Bronchial epithelial cell (primary cell): ENCODE measurements at regions not wholly inside any gene's neighbourhood (a gene's known extent, or its start where the extent isn't known, plus 50 kb on each side); places are given as distances from the start of the nearest gene placed in this dataset.

Experiments used
- DNase-seq: peaks from one replicate; pipeline ENCODE4 v3.0.0-alpha.2; 2010; ENCODE audit warnings: low read depth
- FAIRE-seq: peaks from 2 replicates; lab custom pipeline; 2011; peaks lifted over from hg19 to GRCh38; lab: Jason Lieb, UNC
- H3K27me3 ChIP-seq: 2 replicates; pipeline ENCODE4 v1.5.1; 2011; ENCODE audit warnings: low read length; ENCODE audit not compliant: control insufficient read depth, insufficient read depth
- H3K36me3 ChIP-seq: 2 replicates; pipeline ENCODE4 v1.5.1; 2011; ENCODE audit warnings: low read length; ENCODE audit not compliant: control insufficient read depth, insufficient read depth
- H3K4me3 ChIP-seq: 2 replicates; pipeline ENCODE4 v1.5.1; 2011; ENCODE audit warnings: mild to moderate bottlenecking, low read depth, low read length, control low read depth
- CTCF ChIP-seq: IDR thresholded peaks from 2 replicates; pipeline ENCODE4 v1.5.1; 2011; ENCODE audit warnings: mild to moderate bottlenecking, moderate library complexity, low read length, control low read depth, inconsistent platforms; ENCODE audit not compliant: insufficient read depth, severe bottlenecking

GRCh38 chr15:70354346-70354905, 256.7 kb upstream of the TLE3 start:
- H3K36me3 ChIP-seq, result no peaks in the 10 kb centered on the region
- DNase-seq (no peak), FAIRE-seq (no peak)
- no peak for TF ChIP-seq CTCF
- H3K4me3 ChIP-seq, result no peak overlapping the region
- peaks cover 24% of the 10 kb centered on the region for H3K27me3 ChIP-seq

- H3K36me3 ChIP-seq, result no peaks in the 10 kb centered on the region
- H3K4me3 ChIP-seq, result no peak overlapping the region
- DNase-seq, result no peak
- H3K27me3 ChIP-seq, result peaks cover 24% of the 10 kb centered on the region
- FAIRE-seq, result no peak
- TF ChIP-seq CTCF, result no peak
These were observed 256.1 kb upstream of the TLE3 start for GRCh38 chr15:70353606-70354345.

GRCh38 chr15:70351941-70352774, 254.4 kb upstream of the TLE3 start:
- H3K4me3 ChIP-seq, result no peak overlapping the region
- no peak for TF ChIP-seq CTCF
- DNase-seq, result no peak
- H3K36me3 ChIP-seq, result no peaks in the 10 kb centered on the region
- H3K27me3 ChIP-seq, result peaks cover 22% of the 10 kb centered on the region
- FAIRE-seq, result no peak

- TF ChIP-seq CTCF, result no peak
- DNase-seq, result no peak
- Histone ChIP-seq H3K4me3 (no peak overlapping the region), H3K27me3 (peaks cover 20% of the 10 kb centered on the region), H3K36me3 (no peaks in the 10 kb centered on the region)
- FAIRE-seq, result no peak
These were observed 253.7 kb upstream of the TLE3 start for GRCh38 chr15:70351391-70351790.

GRCh38 chr15:70348581-70349344, 251.0 kb upstream of the TLE3 start:
- Histone ChIP-seq H3K4me3 (no peak overlapping the region), H3K27me3 (peaks cover 13% of the 10 kb centered on the region), H3K36me3 (no peaks in the 10 kb centered on the region)
- FAIRE-seq (no peak), DNase-seq (no peak)
- no peak for TF ChIP-seq CTCF
